Loucy (cell line): ENCODE measurements at regions not wholly inside any gene's neighbourhood (a gene's known extent, or its start where the extent isn't known, plus 50 kb on each side); places are given as distances from the start of the nearest gene placed in this dataset.

Experiments used
- H2AFZ ChIP-seq: fragments of 200-600 bp; sonication (generic); 2 replicates; pipeline ENCODE4 v1.6.0; 2016; ENCODE audit warnings: antibody characterized with exemption, mild to moderate bottlenecking, low read length, moderate library complexity
- H3F3A ChIP-seq: fragments of 200-600 bp; 2 replicates; pipeline ENCODE4 v1.6.0; 2016; ENCODE audit warnings: antibody characterized with exemption, low read depth, mild to moderate bottlenecking
- H3K27me3 ChIP-seq: fragments of 200-600 bp; sonication (generic); 2 replicates; pipeline ENCODE4 v1.6.1; 2014; ENCODE audit warnings: low read length, mild to moderate bottlenecking; ENCODE audit not compliant: insufficient read depth, poor library complexity, severe bottlenecking
- H3K36me3 ChIP-seq: fragments of 200-600 bp; sonication (generic); 2 replicates; pipeline ENCODE4 v1.6.1; 2016; ENCODE audit warnings: low read length; ENCODE audit not compliant: insufficient read depth
- H3K4me1 ChIP-seq: fragments of 200-600 bp; sonication (generic); 2 replicates; pipeline ENCODE4 v1.5.1; 2014; ENCODE audit warnings: low read length, mild to moderate bottlenecking; ENCODE audit not compliant: insufficient read depth, poor library complexity, severe bottlenecking
- H3K4me2 ChIP-seq: fragments of 200-600 bp; sonication (generic); 2 replicates; pipeline ENCODE4 v1.6.0; 2014; ENCODE audit warnings: antibody characterized with exemption, low read length, low read depth, mild to moderate bottlenecking; ENCODE audit not compliant: poor library complexity, severe bottlenecking
- H3K4me3 ChIP-seq: fragments of 200-600 bp; sonication (generic); 2 replicates; pipeline ENCODE4 v1.5.1; 2014; ENCODE audit warnings: low read length, mild to moderate bottlenecking, mixed read lengths; ENCODE audit not compliant: poor library complexity, severe bottlenecking
- H3K79me2 ChIP-seq: fragments of 200-600 bp; sonication (generic); 2 replicates; pipeline ENCODE4 v1.6.1; 2014; ENCODE audit warnings: low read length; ENCODE audit not compliant: insufficient read depth
- H3K9ac ChIP-seq: fragments of 200-600 bp; sonication (generic); 2 replicates; pipeline ENCODE4 v1.6.0; 2014; ENCODE audit warnings: mild to moderate bottlenecking, low read depth, low read length, moderate library complexity; ENCODE audit not compliant: poor library complexity, severe bottlenecking
- H3K9me2 ChIP-seq: fragments of 200-600 bp; sonication (generic); replicated peaks from 2 replicates; pipeline ENCODE4 v1.6.1; 2016; ENCODE audit warnings: low read depth, low read length, mixed read lengths
- H3K9me3 ChIP-seq: fragments of 200-600 bp; sonication (generic); 2 replicates; pipeline ENCODE4 v1.6.1; 2014; ENCODE audit warnings: mild to moderate bottlenecking, antibody characterized with exemption, low read length, low read depth; ENCODE audit not compliant: insufficient read depth
- H4K20me1 ChIP-seq: fragments of 200-600 bp; sonication (generic); 2 replicates; pipeline ENCODE4 v1.6.0; 2014; ENCODE audit warnings: antibody characterized with exemption, low read length, mild to moderate bottlenecking; ENCODE audit not compliant: insufficient read depth, poor library complexity, severe bottlenecking
- EZH2phosphoT487 ChIP-seq: fragments of 200-600 bp; IDR thresholded peaks from 2 replicates; pipeline ENCODE4 v1.6.1; 2018; ENCODE audit warnings: antibody characterized with exemption, mild to moderate bottlenecking, moderate library complexity, borderline replicate concordance
- TF ChIP-seq, protein P1 (sequence below): fragments of 200-600 bp; sonication (generic); conservative IDR thresholded peaks from 2 replicates; pipeline ENCODE4 v1.5.1; 2014; ENCODE audit warnings: mild to moderate bottlenecking, antibody characterized with exemption, low read length

DNA sequence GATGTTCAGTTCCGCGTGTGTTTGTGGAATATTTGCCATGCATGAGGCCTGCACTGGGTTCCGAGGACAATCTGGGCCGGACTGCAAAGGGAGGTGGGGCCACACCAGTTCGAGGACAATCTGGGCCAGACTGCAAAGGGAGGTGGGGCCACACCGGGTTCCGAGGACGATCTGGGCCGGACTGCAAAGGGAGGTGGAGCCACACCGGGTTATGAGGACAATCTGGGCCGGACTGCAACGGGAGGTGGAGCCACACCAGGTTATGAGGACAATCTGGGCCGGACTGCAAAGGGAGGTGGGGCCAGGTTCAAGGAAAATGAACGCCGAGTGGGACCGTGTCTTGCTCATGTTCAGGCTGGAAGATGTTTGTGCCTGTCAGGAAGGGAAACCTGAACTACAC, 97.8 kb upstream of the HDAC4 start:
- Histone ChIP-seq H3K9me3 (peaks cover 8% of the 10 kb centered on the region; the same call in 1 of the 2 replicates), H3F3A (no peaks in the 10 kb centered on the region), H3K79me2 (no peaks in the 10 kb centered on the region), H3K9ac (no peak overlapping the region), H4K20me1 (no peaks in the 10 kb centered on the region), H3K27me3 (no peaks in the 10 kb centered on the region), H2AFZ (no peak overlapping the region), H3K9me2 (no peaks in the 10 kb centered on the region), H3K36me3 (no peaks in the 10 kb centered on the region), H3K4me1 (no peaks in the 10 kb centered on the region), H3K4me2 (no peak overlapping the region), H3K4me3 (no peak overlapping the region)
- TF ChIP-seq, protein P1, sequence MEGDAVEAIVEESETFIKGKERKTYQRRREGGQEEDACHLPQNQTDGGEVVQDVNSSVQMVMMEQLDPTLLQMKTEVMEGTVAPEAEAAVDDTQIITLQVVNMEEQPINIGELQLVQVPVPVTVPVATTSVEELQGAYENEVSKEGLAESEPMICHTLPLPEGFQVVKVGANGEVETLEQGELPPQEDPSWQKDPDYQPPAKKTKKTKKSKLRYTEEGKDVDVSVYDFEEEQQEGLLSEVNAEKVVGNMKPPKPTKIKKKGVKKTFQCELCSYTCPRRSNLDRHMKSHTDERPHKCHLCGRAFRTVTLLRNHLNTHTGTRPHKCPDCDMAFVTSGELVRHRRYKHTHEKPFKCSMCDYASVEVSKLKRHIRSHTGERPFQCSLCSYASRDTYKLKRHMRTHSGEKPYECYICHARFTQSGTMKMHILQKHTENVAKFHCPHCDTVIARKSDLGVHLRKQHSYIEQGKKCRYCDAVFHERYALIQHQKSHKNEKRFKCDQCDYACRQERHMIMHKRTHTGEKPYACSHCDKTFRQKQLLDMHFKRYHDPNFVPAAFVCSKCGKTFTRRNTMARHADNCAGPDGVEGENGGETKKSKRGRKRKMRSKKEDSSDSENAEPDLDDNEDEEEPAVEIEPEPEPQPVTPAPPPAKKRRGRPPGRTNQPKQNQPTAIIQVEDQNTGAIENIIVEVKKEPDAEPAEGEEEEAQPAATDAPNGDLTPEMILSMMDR = no peak
- TF ChIP-seq EZH2phosphoT487 = no peak

DNA sequence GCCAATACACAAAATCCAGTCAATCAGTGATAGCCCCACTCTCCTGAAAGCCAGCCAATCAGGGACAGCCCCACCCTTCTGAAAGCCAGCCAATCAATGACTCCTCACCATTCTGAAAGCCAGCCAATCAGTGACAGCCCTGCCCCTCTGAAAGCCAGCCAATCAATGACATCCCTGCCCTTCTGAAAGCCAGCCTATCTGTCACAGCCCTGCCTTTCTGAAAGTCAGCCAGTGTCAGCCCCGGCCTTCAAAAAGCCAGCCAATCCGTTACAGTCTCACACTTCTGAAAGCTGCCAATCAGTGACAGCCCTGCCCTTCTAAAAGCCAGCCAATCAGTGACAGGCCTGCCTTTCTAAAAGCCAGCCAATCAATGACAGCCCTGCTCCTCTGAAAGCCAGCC, 95.9 kb upstream of the HDAC4 start:
- Histone ChIP-seq H3K79me2 (no peaks in the 10 kb centered on the region), H3K4me3 (no peak overlapping the region), H2AFZ (no peak overlapping the region), H3K4me2 (no peak overlapping the region), H3F3A (no peaks in the 10 kb centered on the region), H3K4me1 (no peaks in the 10 kb centered on the region), H3K36me3 (no peaks in the 10 kb centered on the region), H3K9ac (no peak overlapping the region), H3K27me3 (no peaks in the 10 kb centered on the region), H4K20me1 (no peaks in the 10 kb centered on the region), H3K9me2 (no peaks in the 10 kb centered on the region), H3K9me3 (peaks cover 8% of the 10 kb centered on the region; the same call in 1 of the 2 replicates)
- no peak for TF ChIP-seq EZH2phosphoT487
- TF ChIP-seq, protein P1 = no peak

DNA sequence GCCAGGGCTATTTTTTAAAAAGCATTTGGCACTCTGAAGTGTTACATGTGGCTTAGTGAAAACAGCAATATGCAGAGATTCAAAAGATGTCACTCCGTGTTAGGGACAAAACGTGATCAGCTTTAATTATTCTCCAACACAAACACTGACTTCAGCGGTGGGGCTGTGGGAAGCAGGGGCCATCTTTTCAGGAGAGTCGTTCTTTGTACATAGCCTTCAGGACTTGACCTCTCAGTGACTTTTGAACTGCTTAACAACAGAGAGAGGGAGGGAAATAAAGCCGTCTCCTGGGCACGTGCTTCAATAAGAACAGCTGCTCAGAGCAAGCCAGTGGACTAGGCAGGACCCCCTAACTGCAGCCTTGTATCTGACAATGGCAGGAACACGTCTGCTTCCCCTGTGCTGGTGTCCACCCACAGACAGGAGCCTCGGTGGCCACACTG, 95.0 kb upstream of the HDAC4 start:
- TF ChIP-seq EZH2phosphoT487 = no peak
- TF ChIP-seq, protein P1 = no peak
- Histone ChIP-seq H3K36me3 (no peaks in the 10 kb centered on the region), H3K27me3 (no peaks in the 10 kb centered on the region), H3K9me3 (peaks cover 8% of the 10 kb centered on the region; the same call in 1 of the 2 replicates), H3K9ac (no peak overlapping the region), H3F3A (no peaks in the 10 kb centered on the region), H3K79me2 (no peaks in the 10 kb centered on the region), H3K4me1 (no peaks in the 10 kb centered on the region), H2AFZ (no peak overlapping the region), H4K20me1 (no peaks in the 10 kb centered on the region), H3K9me2 (no peaks in the 10 kb centered on the region), H3K4me2 (no peak overlapping the region), H3K4me3 (no peak overlapping the region)
